ENCODE measurements at regions not wholly inside any gene's neighbourhood (a gene's known extent, or its start where the extent isn't known, plus 50 kb on each side); places are given as distances from the start of the nearest gene placed in this dataset.

GRCh38 chr11:32310214-32310601 lies 125.1 kb downstream of the WT1 start:
- TF ChIP-seq CTCF (IDR thresholded peaks at IDR 0.05) (no peak), POLR2A (IDR thresholded peaks at IDR 0.05) (no peak)
